GM12872 (cell line): ENCODE measurements at regions not wholly inside any gene's neighbourhood (a gene's known extent, or its start where the extent isn't known, plus 50 kb on each side); places are given as distances from the start of the nearest gene placed in this dataset.

Source experiments
- TF ChIP-seq, protein P1 (sequence below): IDR thresholded peaks from 3 replicates; pipeline ENCODE4 v1.5.1; 2011; ENCODE audit warnings: low read depth, mild to moderate bottlenecking, low read length, moderate library complexity; ENCODE audit not compliant: insufficient read depth

- TF ChIP-seq, protein P1, sequence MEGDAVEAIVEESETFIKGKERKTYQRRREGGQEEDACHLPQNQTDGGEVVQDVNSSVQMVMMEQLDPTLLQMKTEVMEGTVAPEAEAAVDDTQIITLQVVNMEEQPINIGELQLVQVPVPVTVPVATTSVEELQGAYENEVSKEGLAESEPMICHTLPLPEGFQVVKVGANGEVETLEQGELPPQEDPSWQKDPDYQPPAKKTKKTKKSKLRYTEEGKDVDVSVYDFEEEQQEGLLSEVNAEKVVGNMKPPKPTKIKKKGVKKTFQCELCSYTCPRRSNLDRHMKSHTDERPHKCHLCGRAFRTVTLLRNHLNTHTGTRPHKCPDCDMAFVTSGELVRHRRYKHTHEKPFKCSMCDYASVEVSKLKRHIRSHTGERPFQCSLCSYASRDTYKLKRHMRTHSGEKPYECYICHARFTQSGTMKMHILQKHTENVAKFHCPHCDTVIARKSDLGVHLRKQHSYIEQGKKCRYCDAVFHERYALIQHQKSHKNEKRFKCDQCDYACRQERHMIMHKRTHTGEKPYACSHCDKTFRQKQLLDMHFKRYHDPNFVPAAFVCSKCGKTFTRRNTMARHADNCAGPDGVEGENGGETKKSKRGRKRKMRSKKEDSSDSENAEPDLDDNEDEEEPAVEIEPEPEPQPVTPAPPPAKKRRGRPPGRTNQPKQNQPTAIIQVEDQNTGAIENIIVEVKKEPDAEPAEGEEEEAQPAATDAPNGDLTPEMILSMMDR = no peak
These were observed 878.9 kb upstream of the SEL1L start for GRCh38 chr14:82412545-82412944.

DNA sequence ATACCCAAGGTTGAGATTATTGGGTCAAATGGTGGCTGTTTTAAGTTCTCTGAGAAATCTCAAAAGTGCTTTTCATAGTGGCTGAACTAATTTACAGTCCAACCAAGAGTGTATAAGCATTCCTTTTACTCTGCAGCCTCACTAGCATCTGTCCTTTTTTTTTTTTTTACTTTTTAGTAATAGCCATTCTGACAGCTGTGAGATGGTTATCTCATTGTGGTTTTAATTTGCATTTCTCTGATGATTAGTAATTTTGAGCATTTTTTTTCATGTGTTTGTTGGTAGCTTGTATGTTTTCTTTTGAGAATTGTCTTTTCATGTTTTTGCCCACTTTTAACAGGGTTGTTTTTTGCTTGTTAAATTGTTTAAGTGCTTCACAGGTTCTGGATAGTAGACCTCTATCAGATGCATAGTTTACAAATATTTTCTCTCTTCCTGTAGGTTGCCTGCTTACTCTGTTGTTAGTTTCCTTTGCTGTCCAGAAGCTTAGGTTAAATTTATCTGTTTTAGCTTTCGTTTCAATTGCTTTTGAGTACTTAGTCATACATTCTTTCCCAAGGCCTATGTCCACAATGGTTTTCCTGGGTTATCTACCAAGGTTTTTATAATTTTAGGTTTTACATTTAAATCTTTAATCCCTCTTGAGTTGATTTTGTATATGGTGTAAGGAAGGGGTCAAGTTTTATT lies 881.3 kb upstream of the SEL1L start:
- TF ChIP-seq, protein P1 = no peak

GRCh38 chr14:82419933-82420332 lies 886.3 kb upstream of the SEL1L start:
- TF ChIP-seq, protein P1 = no peak

- TF ChIP-seq, protein P1 = no peak
These were observed 887.2 kb upstream of the SEL1L start for GRCh38 chr14:82420871-82421270.

DNA sequence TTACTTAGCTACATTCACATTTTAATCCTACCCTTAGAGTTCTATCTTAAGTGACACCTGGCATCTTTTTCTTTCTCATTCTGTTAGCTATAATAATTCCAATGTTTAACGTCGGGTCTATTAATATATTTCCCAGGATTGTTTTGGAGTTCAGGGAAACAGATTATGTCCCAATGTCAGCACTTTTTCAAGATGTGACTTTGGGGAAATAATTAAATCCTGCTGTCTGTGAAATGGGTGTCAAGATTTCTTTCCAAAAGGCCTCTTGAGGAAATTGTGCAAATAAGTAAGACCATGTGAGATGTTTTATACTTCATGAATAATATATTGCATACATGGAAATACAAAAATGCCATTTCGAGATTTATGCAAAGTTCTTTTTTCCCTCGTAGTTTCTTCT lies 887.6 kb upstream of the SEL1L start:
- TF ChIP-seq, protein P1 = no peak

DNA sequence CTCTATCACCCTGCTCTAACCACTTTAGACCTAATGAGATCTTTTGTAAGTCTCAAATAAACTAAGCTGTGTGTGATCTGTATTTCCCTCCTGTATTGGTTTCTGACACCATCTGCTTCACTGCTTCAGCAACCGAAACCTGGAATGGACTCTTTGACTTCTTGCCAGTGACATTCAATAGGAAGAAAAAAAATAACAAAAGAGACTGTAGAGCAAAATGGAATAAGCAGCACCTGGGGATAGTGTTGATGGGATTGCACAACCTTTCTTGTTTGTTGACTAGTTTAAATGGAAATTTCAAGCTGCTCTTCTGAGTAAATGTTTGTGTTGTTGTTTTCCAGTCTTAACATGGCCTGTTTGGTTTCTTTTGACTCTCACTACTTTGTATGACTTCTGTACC lies 888.6 kb upstream of the SEL1L start:
- TF ChIP-seq, protein P1 = no peak

DNA sequence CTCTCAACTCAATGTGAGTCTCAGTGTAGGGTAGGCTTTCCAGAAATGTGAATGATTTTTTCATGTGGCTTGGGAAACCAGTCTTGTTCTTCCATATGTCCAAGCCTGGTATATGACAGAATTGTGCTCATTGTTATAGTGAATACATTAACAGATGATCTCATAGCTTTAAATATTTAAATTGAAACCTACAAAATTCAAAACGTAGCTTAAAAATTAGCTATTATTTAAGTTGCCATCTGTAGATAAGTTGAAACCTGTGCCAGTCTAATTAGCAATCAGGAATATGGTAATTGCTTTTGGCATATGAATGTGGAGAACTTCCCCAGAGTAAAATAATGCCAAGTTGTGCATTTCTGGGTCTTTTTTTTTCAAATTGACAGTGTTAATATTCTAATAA lies 891.6 kb upstream of the SEL1L start:
- TF ChIP-seq, protein P1 = no peak
